Endothelial cell of umbilical vein (primary cell): ENCODE measurements at regions not wholly inside any gene's neighbourhood (a gene's known extent, or its start where the extent isn't known, plus 50 kb on each side); places are given as distances from the start of the nearest gene placed in this dataset.
"Not testable (repeated sequence)": the region's sequence is repeated elsewhere in the genome, so short reads cannot be mapped to it uniquely, and the experiment has no call there.

Experiments used
- CTCF ChIP-seq, 2 donors: IDR thresholded peaks; 1 replicate in 1 of 2; 2 replicates in 1 of 2; pipeline ENCODE4 v1.5.1; 2011; ENCODE audit warnings: low read length in 2 of 2, mild to moderate bottlenecking in 2 of 2, moderate library complexity in 2 of 2, control low read depth in 1 of 2, inconsistent platforms in 1 of 2, low read depth in 1 of 2; ENCODE audit not compliant: insufficient read depth in 1 of 2; ENCODE audit errors: extremely low read depth in 1 of 2
- EZH2 ChIP-seq: IDR thresholded peaks from 2 replicates; pipeline ENCODE4 v1.6.1; 2012; ENCODE audit warnings: borderline replicate concordance, low read depth, mild to moderate bottlenecking, moderate library complexity, low read length, inconsistent platforms; ENCODE audit not compliant: severe bottlenecking
- FOS ChIP-seq: IDR thresholded peaks from 2 replicates; pipeline ENCODE4 v1.6.1; 2011; ENCODE audit warnings: mild to moderate bottlenecking, low read length, moderate library complexity, borderline replicate concordance; ENCODE audit not compliant: insufficient read depth
- GATA2 ChIP-seq: IDR thresholded peaks from 2 replicates; pipeline ENCODE4 v1.7.0; 2011; ENCODE audit warnings: low read depth, mild to moderate bottlenecking, moderate library complexity, mixed read lengths, low read length; ENCODE audit not compliant: insufficient read length, insufficient read depth
- JUN ChIP-seq: IDR thresholded peaks from 2 replicates; pipeline ENCODE4 v1.6.1; 2011; ENCODE audit warnings: borderline replicate concordance, low read depth; ENCODE audit not compliant: insufficient read length, insufficient read depth
- MAX ChIP-seq: IDR thresholded peaks from 2 replicates; pipeline ENCODE4 v1.6.1; 2011; ENCODE audit not compliant: insufficient read depth, insufficient read length
- MYC ChIP-seq: IDR thresholded peaks from one replicate; pipeline ENCODE4 v1.6.1; 2011; ENCODE audit warnings: mild to moderate bottlenecking, low read depth, low read length
- POLR2A ChIP-seq: IDR thresholded peaks from 2 replicates; pipeline ENCODE4 v1.6.1; 2012; ENCODE audit warnings: low read depth, mild to moderate bottlenecking, control low read depth, low read length
- POLR2AphosphoS5 ChIP-seq: IDR thresholded peaks from 2 replicates; pipeline ENCODE4 v1.6.1; 2012; ENCODE audit warnings: low read depth, mild to moderate bottlenecking, control low read depth, low read length, moderate library complexity; ENCODE audit not compliant: insufficient read depth

- TF ChIP-seq CTCF (IDR thresholded peaks at IDR 0.05; ENCODE audit: extremely low read depth in 1 of 2, insufficient read depth in 1 of 2, low read depth in 1 of 2, low read length in 2 of 2); EZH2; POLR2A; POLR2AphosphoS5; MYC; MAX; FOS; JUN; GATA2: not testable (repeated sequence)
These were observed 264.3 kb upstream of the XYLT1 start for GRCh38 chr16:17735099-17735498.
